ENCODE measurements at regions not wholly inside any gene's neighbourhood (a gene's known extent, or its start where the extent isn't known, plus 50 kb on each side); places are given as distances from the start of the nearest gene placed in this dataset.

DNA sequence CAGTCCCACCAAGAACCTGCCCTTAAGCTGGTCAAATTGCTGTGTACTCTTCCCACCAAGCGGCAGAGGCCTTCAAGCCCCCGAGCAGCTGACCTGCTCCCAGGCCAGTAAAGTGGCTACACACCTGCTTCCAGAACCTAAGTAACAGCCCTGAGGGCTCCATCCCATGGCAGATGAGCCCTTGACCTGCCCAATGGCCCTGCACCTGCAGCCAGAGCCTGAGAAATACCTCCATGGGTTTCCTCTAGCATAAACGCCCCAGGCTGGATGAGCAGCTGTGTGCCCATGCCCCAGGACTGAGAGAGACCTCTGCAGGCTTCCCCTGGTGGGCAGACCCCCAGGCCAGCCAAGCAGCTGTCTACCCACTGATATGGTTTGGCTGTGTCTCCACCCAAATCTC, 123.0 kb upstream of the LAMA2 start:
- DNase-seq: no peak
- no peaks in the 10 kb centered on the region for H3K36me3 Mint-ChIP-seq
- no peak overlapping the region for H3K4me3 Mint-ChIP-seq
- no peak overlapping the region for H3K27ac Mint-ChIP-seq
- no peak for ATAC-seq (ENCODE audit: low read depth)
- H3K4me1 Mint-ChIP-seq: no peaks in the 10 kb centered on the region
- H3K9me3 Mint-ChIP-seq: peaks cover 2% of the 10 kb centered on the region
- H3K27me3 Mint-ChIP-seq: peaks cover 3% of the 10 kb centered on the region
- POLR2A ChIA-PET: no interaction called here

DNA sequence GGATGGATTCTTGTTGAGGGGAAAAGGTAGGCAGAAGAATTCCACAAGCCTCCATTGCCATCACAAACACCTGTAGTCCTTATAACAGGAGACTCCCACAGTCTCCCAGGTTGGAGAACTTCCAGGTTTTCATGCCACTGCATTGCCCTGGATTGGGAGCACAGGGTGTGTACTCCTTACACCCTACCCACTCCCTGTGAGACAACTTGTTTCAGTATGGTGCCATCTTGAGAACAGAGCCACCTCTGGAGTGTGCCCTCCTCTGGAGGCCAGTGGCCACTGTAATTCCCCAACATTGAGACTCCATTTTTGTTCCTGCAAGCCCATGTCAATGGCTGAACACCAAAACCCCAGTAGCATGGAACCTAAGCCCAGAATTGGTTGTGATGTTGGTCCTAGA, 123.5 kb upstream of the LAMA2 start:
- Mint-ChIP-seq H3K27me3 (peaks cover 3% of the 10 kb centered on the region), H3K27ac (no peak overlapping the region), H3K9me3 (peaks cover 2% of the 10 kb centered on the region), H3K4me3 (no peak overlapping the region), H3K4me1 (no peaks in the 10 kb centered on the region), H3K36me3 (no peaks in the 10 kb centered on the region)
- DNase-seq (no peak), ATAC-seq (ENCODE audit: low read depth) (no peak)
- POLR2A ChIA-PET: no interaction called here

DNA sequence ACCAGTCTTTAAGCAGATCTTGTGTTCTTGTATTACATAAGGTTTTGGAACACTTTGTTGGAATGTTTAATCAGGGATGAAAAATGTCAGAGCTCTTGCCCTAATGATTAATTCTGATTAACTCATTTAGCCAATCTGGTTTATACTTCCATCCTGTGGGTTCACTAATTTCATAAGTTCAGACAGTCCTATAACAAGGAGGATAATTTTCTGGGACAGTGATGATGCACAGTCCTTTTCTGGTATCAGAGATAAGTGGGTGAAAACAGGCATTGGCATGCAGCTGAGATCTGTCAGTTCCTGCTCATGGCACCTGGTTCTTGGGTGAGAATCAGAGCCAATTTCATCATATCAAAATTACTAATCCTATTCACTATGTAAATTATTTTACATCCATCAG, 125.0 kb upstream of the LAMA2 start:
- POLR2A ChIA-PET: no interaction called here
- no peak for ATAC-seq (ENCODE audit: low read depth)
- DNase-seq: no peak
- Mint-ChIP-seq H3K4me3 (no peak overlapping the region), H3K9me3 (no peaks in the 10 kb centered on the region), H3K4me1 (no peaks in the 10 kb centered on the region), H3K27me3 (peaks cover 3% of the 10 kb centered on the region), H3K36me3 (no peaks in the 10 kb centered on the region), H3K27ac (no peak overlapping the region)

DNA sequence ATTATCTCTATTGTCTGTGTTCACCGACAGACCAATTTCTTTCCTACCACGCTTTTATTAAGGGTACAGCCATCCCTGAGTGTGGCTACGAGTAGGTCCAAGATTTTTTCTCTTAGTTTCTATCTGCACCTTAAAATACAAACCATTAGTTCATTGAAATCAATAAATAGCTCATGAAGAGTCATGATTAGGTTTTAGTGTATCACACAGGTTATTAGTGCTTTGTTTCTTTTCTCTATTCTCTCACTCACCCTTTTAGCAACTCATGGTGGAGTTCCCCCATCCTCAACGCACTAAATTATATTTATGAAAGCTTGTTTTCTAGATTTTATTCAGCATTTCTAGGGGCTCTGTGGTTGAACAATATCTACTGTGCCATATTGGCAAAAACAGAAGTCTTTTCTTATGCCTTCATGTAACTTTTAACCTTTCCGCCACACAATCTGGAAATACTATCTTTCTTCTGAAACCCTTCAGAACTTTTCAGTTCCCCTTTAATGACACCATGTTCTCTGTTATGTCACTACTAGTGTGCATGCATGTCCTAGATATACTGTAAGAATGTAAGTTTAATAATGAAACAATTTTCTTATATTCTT, 128.2 kb upstream of the LAMA2 start:
- no peaks in the 10 kb centered on the region for H3K9me3 Mint-ChIP-seq
- H3K4me1 Mint-ChIP-seq: no peaks in the 10 kb centered on the region
- H3K27ac Mint-ChIP-seq: no peak overlapping the region
- no peak for DNase-seq
- H3K4me3 Mint-ChIP-seq: no peak overlapping the region
- ATAC-seq (ENCODE audit: low read depth): no peak
- H3K27me3 Mint-ChIP-seq: peaks cover 11% of the 10 kb centered on the region
- POLR2A ChIA-PET: no interaction called here
- H3K36me3 Mint-ChIP-seq: no peaks in the 10 kb centered on the region

DNA sequence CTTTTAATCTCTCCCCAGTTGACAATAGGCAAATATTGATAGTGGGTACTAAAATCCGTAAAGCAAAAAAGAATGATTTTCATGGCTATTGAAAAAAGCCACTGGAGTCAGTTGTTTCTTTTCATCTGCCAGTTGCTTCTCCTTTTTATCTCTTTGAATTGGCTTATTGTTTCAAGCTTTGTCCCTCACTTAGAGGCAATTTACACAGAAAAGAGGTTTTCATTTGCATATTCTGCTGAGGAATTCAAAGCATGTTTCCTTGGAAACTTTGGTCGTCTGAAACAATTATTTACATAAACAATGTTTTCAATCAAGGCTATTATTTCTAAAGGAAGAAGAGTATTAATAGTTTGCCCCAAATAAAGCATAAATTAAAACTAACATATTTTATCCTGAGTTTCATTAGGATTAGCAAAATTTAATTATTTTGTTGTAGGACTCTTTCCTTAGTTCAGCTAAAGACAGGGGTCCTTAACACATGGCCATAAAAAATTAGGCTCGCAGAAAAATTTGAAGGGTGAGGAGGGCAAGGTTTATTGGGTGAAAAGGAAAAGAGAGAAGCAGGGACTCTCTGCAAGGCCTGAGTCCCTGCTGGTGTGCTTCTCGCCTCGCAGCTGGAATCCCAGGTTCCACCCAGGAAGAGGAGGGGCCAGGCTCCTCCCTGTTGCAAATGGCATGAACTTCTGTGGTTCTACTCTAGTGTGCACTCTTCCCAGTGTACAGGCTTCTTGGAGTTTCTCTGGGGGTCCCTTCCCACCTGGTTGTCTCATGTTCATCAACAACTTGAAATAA, 138.8 kb upstream of the LAMA2 start:
- ATAC-seq (ENCODE audit: low read depth) (no peak), DNase-seq (no peak)
- Mint-ChIP-seq H3K27me3 (peaks cover 4% of the 10 kb centered on the region), H3K36me3 (no peaks in the 10 kb centered on the region), H3K27ac (no peak overlapping the region), H3K4me1 (no peaks in the 10 kb centered on the region), H3K4me3 (no peak overlapping the region), H3K9me3 (no peaks in the 10 kb centered on the region)
- POLR2A ChIA-PET: no interaction called here

DNA sequence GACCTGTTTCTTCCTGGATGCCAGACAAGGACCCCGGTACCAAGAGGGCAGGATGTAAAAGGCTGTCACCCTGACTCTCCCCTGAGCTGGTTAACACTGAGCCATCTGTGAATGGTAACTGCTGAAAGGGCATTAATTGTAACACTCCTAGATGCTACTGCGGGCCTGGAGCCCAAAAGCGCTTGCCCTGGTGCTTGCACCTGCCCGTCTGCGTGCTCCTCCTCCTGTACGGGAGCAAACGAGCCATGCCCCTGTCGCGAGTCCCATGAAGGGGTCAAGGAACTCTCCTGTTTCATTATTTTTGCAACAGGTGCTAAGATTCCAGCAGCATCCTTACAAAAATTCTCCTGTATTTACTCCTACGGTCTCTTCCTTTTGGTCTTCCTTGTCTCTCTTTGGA, 140.0 kb upstream of the LAMA2 start:
- no peak for DNase-seq
- Mint-ChIP-seq H3K4me3 (no peak overlapping the region), H3K27ac (no peak overlapping the region), H3K27me3 (peaks cover 4% of the 10 kb centered on the region), H3K9me3 (no peaks in the 10 kb centered on the region), H3K4me1 (no peaks in the 10 kb centered on the region), H3K36me3 (no peaks in the 10 kb centered on the region)
- POLR2A ChIA-PET: no interaction called here
- ATAC-seq (ENCODE audit: low read depth): no peak

DNA sequence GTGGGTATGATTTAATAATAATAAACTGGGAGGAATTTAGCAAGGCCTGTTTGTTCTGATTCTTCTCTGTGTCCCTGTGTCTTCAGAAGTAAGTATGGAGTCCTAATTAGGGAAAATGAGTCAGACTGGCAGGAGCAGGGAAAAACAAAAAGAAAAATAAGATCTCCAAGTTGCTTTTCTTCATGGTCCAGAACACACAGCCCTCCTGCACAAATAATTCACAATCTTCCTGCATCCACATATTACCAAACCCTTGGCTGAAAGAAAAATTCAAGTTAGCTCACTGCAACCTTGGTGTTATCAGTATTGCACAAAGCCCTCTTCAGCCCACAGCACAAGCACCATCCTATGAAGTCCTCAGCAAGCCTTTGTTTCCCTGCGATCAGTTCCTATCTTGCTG, 142.0 kb upstream of the LAMA2 start:
- Mint-ChIP-seq H3K36me3 (no peaks in the 10 kb centered on the region), H3K27ac (no peak overlapping the region), H3K4me3 (no peak overlapping the region), H3K9me3 (no peaks in the 10 kb centered on the region), H3K27me3 (peaks cover 4% of the 10 kb centered on the region), H3K4me1 (no peaks in the 10 kb centered on the region)
- ATAC-seq (ENCODE audit: low read depth) (no peak), DNase-seq (no peak)
- POLR2A ChIA-PET: no interaction called here

DNA sequence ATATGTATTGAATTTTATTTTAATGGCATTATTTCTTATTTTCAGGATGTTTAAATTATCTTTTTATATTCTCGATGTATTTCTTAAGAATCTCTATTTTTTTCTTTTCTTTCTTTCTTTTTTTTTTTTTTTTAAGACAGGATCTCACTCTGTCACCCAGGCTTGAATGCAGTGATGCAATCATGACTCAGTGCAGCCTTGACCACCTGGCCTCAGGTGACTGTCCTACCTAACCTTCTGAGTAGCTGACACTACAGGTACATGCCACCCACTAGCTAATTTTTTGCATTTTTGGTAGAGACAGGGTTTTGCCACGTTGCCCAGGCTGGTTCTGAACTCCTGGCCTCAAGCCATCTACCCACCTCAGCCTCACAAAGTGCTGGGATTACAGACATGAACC, 143.8 kb upstream of the LAMA2 start:
- no peaks in the 10 kb centered on the region for H3K4me1 Mint-ChIP-seq
- no peak overlapping the region for H3K4me3 Mint-ChIP-seq
- peaks cover 4% of the 10 kb centered on the region for H3K27me3 Mint-ChIP-seq
- ATAC-seq (ENCODE audit: low read depth) (no peak), DNase-seq (no peak)
- no peak overlapping the region for H3K27ac Mint-ChIP-seq
- POLR2A ChIA-PET: no interaction called here
- no peaks in the 10 kb centered on the region for H3K9me3 Mint-ChIP-seq
- H3K36me3 Mint-ChIP-seq: no peaks in the 10 kb centered on the region

DNA sequence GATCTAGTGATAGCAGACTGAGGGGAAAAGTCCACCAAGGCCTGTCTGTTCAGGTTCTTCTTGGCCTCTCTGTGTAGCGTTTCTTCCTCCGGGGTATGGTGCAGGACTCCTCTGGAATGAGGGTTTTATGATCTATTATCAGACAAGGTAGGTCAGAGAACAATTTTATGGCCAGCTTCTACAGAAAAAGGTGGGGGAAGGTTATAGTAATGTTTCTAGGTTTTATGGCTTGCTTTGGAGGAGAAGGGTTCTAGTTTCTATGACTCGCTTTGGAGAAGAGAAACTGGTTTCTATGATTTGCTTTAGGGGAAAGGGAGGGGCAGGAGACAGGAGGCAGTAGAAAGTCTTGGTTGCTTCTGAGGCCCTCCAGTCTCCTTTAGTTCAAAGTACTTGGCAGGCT, 144.8 kb upstream of the LAMA2 start:
- no peaks in the 10 kb centered on the region for H3K9me3 Mint-ChIP-seq

DNA sequence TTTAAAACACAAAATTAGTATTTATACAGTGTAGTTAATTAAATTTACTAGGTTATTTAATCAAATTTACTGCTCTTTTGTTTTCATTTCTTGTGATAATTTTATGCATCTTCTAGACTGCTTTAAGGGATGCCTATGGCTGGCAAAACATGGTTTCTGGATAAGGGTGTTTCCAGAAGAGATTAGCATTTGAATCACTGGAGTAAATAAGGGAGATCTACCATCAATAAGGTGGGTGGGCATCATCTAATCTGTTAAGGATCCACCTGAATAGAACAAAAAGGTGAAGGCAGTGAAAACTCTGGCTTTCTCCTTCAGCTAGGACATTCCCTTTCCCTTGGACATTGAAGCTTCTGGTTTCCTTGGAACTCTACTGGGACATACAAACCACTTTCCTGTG, 146.2 kb upstream of the LAMA2 start:
- H3K36me3 Mint-ChIP-seq: no peaks in the 10 kb centered on the region

More for the DNA sequence above, 144.8 kb upstream of the LAMA2 start:
- Mint-ChIP-seq H3K27ac (no peak overlapping the region), H3K4me3 (no peak overlapping the region), H3K36me3 (no peaks in the 10 kb centered on the region), H3K27me3 (peaks cover 4% of the 10 kb centered on the region), H3K4me1 (no peaks in the 10 kb centered on the region)
- ATAC-seq (ENCODE audit: low read depth) (no peak), DNase-seq (no peak)
- POLR2A ChIA-PET: no interaction called here

DNA sequence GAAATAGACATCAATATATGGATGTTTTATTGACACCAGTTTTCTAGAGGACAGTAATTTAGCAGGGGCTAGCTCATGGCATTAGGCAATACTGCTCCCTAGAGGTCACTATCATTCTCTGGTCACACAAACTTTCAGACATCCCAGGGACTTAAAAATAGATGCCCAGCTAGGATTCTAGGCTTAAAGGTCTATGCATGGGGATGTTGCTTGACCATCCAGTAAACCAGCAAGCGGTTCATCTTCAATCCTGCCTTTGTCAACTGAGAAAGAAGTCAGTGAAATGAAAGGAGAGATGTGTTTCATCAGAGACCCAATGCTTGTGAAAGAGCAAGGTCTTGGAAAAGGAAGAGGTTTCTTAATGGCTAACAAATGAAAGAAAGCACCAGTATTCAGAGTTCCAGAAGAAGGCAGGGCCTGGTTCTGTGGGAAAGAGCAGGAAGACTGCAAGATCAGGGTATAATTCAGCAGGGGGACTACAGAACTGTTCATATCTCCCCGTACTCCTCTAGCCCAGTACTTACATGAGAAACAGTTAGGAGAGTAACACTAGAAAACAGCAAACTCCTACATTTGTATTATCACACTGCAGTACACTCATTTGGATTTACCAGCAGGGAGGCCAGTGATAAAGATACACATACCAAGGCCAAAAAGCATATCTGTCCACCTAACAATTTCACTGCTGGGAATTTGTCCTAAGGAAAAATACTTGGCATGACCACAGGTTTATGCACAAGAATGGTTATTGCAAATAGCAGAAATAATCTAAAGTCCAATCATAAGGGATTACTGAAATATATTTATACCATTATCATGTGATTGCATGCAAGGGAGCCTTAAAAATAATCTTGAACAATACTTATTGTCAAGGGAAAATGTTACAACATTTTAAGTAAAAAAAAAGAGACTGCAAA, 151.4 kb upstream of the LAMA2 start:
- no peak overlapping the region for H3K27ac Mint-ChIP-seq
- H3K4me1 Mint-ChIP-seq: no peaks in the 10 kb centered on the region
- DNase-seq: no peak
- H3K27me3 Mint-ChIP-seq: peaks cover 16% of the 10 kb centered on the region
- POLR2A ChIA-PET: no interaction called here
- no peak for ATAC-seq (ENCODE audit: low read depth)
- H3K36me3 Mint-ChIP-seq: no peaks in the 10 kb centered on the region
- no peaks in the 10 kb centered on the region for H3K9me3 Mint-ChIP-seq
- H3K4me3 Mint-ChIP-seq: no peak overlapping the region

More for the DNA sequence above, 146.2 kb upstream of the LAMA2 start:
- Mint-ChIP-seq H3K9me3 (no peaks in the 10 kb centered on the region), H3K4me3 (no peak overlapping the region), H3K4me1 (no peaks in the 10 kb centered on the region), H3K27ac (no peak overlapping the region), H3K27me3 (peaks cover 1% of the 10 kb centered on the region)
- POLR2A ChIA-PET: no interaction called here
- DNase-seq (no peak), ATAC-seq (ENCODE audit: low read depth) (no peak)

DNA sequence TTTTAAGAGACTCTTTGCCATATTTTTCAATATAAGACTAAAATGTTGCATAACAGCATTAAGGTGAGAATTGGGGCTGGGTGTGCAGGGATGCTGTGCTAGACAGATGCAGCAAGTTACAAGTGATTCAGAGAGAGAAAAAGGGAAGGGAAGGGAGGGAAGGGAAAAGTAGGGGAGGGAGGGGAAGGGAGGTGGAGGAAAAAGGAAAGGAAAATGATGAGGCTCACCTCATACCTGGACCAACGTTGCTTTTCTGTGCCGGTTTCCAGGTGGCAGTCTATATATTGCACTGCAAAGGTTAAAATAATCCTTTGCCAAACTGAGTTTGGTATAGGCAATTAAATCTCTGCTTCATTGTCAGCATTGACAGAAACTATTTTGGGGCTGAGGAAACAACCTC, 155.4 kb upstream of the LAMA2 start:
- H3K27me3 Mint-ChIP-seq: peaks cover 19% of the 10 kb centered on the region
- H3K36me3 Mint-ChIP-seq: no peaks in the 10 kb centered on the region
- no peak for ATAC-seq (ENCODE audit: low read depth)
- POLR2A ChIA-PET: no interaction called here
- no peak for DNase-seq
- H3K27ac Mint-ChIP-seq: no peak overlapping the region
- no peaks in the 10 kb centered on the region for H3K9me3 Mint-ChIP-seq
- no peak overlapping the region for H3K4me3 Mint-ChIP-seq
- no peaks in the 10 kb centered on the region for H3K4me1 Mint-ChIP-seq

DNA sequence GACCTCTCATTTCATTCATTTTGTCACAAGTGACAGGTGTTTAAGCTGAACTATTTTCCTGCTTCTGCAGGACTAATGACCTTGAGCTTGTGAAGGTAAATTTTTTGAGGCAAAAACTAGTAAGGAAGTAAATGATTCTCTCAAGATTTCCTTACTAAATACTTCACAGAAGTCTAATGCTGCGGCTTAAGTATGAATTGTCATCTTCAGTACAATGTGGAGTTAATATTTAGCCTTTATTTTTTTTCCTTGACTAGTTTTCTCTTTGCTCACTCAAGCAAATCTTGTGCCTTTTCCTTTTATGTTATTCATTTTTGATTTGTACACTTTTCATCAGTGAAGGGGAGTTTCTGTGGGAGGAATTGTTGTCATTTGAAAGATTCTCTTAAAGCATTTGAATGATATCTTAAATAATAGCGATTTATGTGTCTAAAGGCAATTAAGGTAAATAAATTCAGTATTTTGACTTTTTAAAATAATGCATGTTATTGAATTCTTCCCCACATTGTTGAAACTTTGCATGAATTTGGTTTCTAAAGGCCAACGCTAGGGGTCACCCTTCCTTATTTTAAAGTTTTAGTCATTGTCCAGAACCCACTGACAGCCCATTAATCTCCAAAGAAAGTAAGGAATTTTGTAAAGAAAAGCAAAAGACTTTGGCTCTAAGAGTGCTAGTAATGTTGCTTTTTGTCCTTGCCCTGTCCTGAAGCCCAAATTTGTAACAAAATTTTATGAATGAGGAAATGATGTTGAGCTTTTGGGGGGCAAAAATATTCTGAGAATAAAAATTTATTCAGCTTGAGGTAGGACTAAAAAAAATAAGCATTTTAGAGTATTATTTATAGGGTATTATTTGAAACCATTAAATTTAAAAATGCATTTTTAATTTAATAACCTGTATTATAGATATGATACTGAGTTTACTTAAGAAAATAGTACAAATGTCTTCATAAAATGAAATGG, 157.4 kb upstream of the LAMA2 start:
- H3K36me3 Mint-ChIP-seq: no peaks in the 10 kb centered on the region
- H3K27ac Mint-ChIP-seq: no peak overlapping the region
- no peak for ATAC-seq (ENCODE audit: low read depth)
- H3K4me1 Mint-ChIP-seq: no peaks in the 10 kb centered on the region
- no peak overlapping the region for H3K4me3 Mint-ChIP-seq
- POLR2A ChIA-PET: no interaction called here
- no peak for DNase-seq
- peaks cover 24% of the 10 kb centered on the region for H3K27me3 Mint-ChIP-seq
- H3K9me3 Mint-ChIP-seq: no peaks in the 10 kb centered on the region

Measured in activated naive CD8-positive, alpha-beta T cell treated with anti-CD3 and anti-CD28 coated beads, Interleukin-2, amount 10 ng/mL, durations not matched to agents 7 days and 5 days (primary cell).